ENCODE measurements at regions not wholly inside any gene's neighbourhood (a gene's known extent, or its start where the extent isn't known, plus 50 kb on each side); places are given as distances from the start of the nearest gene placed in this dataset.

- TF ChIP-seq FOXA1 (IDR thresholded peaks at IDR 0.05) (no peak), FOXM1 (IDR thresholded peaks at IDR 0.05; ENCODE audit: borderline replicate concordance) (no peak), L3MBTL2 (conservative IDR thresholded peaks at IDR 0.05) (no peak), ELF4 (IDR thresholded peaks at IDR 0.05) (no peak), ARNT (IDR thresholded peaks at IDR 0.05) (no peak), SP1 (IDR thresholded peaks at IDR 0.05) (no peak), ZNF384 (IDR thresholded peaks at IDR 0.05) (no peak), TARDBP (IDR thresholded peaks at IDR 0.05) (no peak), CTBP1 (IDR thresholded peaks at IDR 0.05; ENCODE audit: borderline replicate concordance) (no peak), FOXK2 (IDR thresholded peaks at IDR 0.05) (no peak)
Observed at GRCh38 chr4:40681600-40681999, 51.9 kb upstream of the RBM47 start.
